Trophoblast cell (in vitro differentiated cells and primary cell): ENCODE measurements at regions not wholly inside any gene's neighbourhood (a gene's known extent, or its start where the extent isn't known, plus 50 kb on each side); places are given as distances from the start of the nearest gene placed in this dataset.

Source experiments
- DNase-seq, 2 donors: peaks; one replicate each; pipeline ENCODE4 v3.0.0-alpha.2; 2016
- H2AFZ ChIP-seq: 2 replicates; pipeline ENCODE4 v1.6.1; 2013; ENCODE audit warnings: low read length, moderate library complexity, mild to moderate bottlenecking; ENCODE audit not compliant: insufficient read depth, poor library complexity
- H2AK5ac ChIP-seq: 2 replicates; pipeline ENCODE4 v1.6.1; 2013; ENCODE audit warnings: mild to moderate bottlenecking, low read length
- H2BK120ac ChIP-seq: 2 replicates; pipeline ENCODE4 v1.6.1; 2013; ENCODE audit warnings: low read length, mild to moderate bottlenecking, moderate library complexity; ENCODE audit not compliant: insufficient read depth, poor library complexity
- H2BK12ac ChIP-seq: 2 replicates; pipeline ENCODE4 v1.6.1; 2013; ENCODE audit warnings: mild to moderate bottlenecking, low read length, moderate library complexity
- H2BK5ac ChIP-seq: 2 replicates; pipeline ENCODE4 v1.6.1; 2013; ENCODE audit warnings: low read length, low read depth, moderate library complexity, mild to moderate bottlenecking; ENCODE audit not compliant: poor library complexity
- H3K14ac ChIP-seq: 2 replicates; pipeline ENCODE4 v1.6.1; 2013; ENCODE audit warnings: mild to moderate bottlenecking, low read length
- H3K18ac ChIP-seq: 2 replicates; pipeline ENCODE4 v1.6.1; 2013; ENCODE audit warnings: mild to moderate bottlenecking, low read length
- H3K23ac ChIP-seq: 2 replicates; pipeline ENCODE4 v1.6.1; 2013; ENCODE audit warnings: low read length
- H3K27ac ChIP-seq: 2 replicates; pipeline ENCODE4 v1.5.1; 2013; ENCODE audit warnings: low read depth, mild to moderate bottlenecking, inconsistent platforms, low read length, moderate library complexity
- H3K27me3 ChIP-seq: 2 replicates; pipeline ENCODE4 v1.6.1; 2013; ENCODE audit warnings: inconsistent platforms, mild to moderate bottlenecking, low read length, moderate library complexity; ENCODE audit not compliant: insufficient read depth
- H3K36me3 ChIP-seq, 2 experiments: 1 replicate in 1 of 2; 2 replicates in 1 of 2; pipeline ENCODE4 v1.6.1; 2013; ENCODE audit warnings: low read length in 2 of 2, mild to moderate bottlenecking in 2 of 2, moderate library complexity in 1 of 2; ENCODE audit not compliant: insufficient read depth in 2 of 2, control insufficient read depth in 1 of 2
- H3K4ac ChIP-seq: 2 replicates; pipeline ENCODE4 v1.6.1; 2013; ENCODE audit warnings: low read depth, mild to moderate bottlenecking, low read length, moderate library complexity
- H3K4me1 ChIP-seq, 2 experiments: 1 replicate in 1 of 2; 2 replicates in 1 of 2; pipeline ENCODE4 v1.6.1; 2013; ENCODE audit warnings: low read length in 2 of 2, mild to moderate bottlenecking in 2 of 2, moderate library complexity in 1 of 2; ENCODE audit not compliant: insufficient read depth in 2 of 2, control insufficient read depth in 1 of 2
- H3K4me2 ChIP-seq: 2 replicates; pipeline ENCODE4 v1.6.1; 2013; ENCODE audit warnings: inconsistent platforms, mild to moderate bottlenecking, low read length, moderate library complexity
- H3K4me3 ChIP-seq: 2 replicates; pipeline ENCODE4 v1.5.1; 2013; ENCODE audit warnings: mild to moderate bottlenecking, low read depth, low read length, inconsistent platforms
- H3K79me1 ChIP-seq: one replicate; pipeline ENCODE4 v1.6.1; 2013; ENCODE audit warnings: low read length
- H3K79me2 ChIP-seq: 2 replicates; pipeline ENCODE4 v1.6.1; 2013; ENCODE audit warnings: low read length, mild to moderate bottlenecking; ENCODE audit not compliant: control insufficient read depth, insufficient read depth, poor library complexity
- H3K9ac ChIP-seq: 2 replicates; pipeline ENCODE4 v1.6.1; 2013; ENCODE audit warnings: mild to moderate bottlenecking, low read length
- H3K9me3 ChIP-seq: 2 replicates; pipeline ENCODE4 v1.6.1; 2013; ENCODE audit warnings: low read depth, mild to moderate bottlenecking, control low read depth, inconsistent platforms, low read length; ENCODE audit not compliant: insufficient read depth
- H4K12ac ChIP-seq: 2 replicates; pipeline ENCODE4 v1.6.1; 2013; ENCODE audit warnings: low read depth, mild to moderate bottlenecking, low read length, moderate library complexity
- H4K8ac ChIP-seq: 2 replicates; pipeline ENCODE4 v1.6.1; 2013; ENCODE audit warnings: low read depth, mild to moderate bottlenecking, low read length, moderate library complexity
- H4K91ac ChIP-seq: one replicate; pipeline ENCODE4 v1.6.1; 2013; ENCODE audit warnings: low read depth, mild to moderate bottlenecking, low read length, moderate library complexity
- WGBS: extraction: QIAGEN DNeasy Blood & Tissue Kit; methylation state at CpG from one replicate; pipeline ENCODE4 v1.1.7; 2013; ENCODE audit warnings: missing lambda C conversion rate; ENCODE audit not compliant: insufficient read length, insufficient coverage; ENCODE audit errors: extremely low coverage; 5-methylcytosine and 5-hydroxymethylcytosine counted together

GRCh38 chr13:81334481-81334880 is 993.6 kb upstream of the SPRY2 start:
- Histone ChIP-seq H2AK5ac (no peak overlapping the region), H3K27me3 (no peaks in the 10 kb centered on the region), H3K9ac (no peak overlapping the region), H4K8ac (no peak overlapping the region), H3K36me3 (no peaks in the 10 kb centered on the region), H3K4me2 (no peak overlapping the region), H2AFZ (no peak overlapping the region), H4K91ac (no peak overlapping the region), H3K23ac (no peak overlapping the region), H3K9me3 (peaks cover 2% of the 10 kb centered on the region), H3K14ac (no peak overlapping the region), H3K79me1 (no peaks in the 10 kb centered on the region), H3K27ac (no peak overlapping the region), H4K12ac (no peak overlapping the region), H3K79me2 (no peaks in the 10 kb centered on the region), H2BK120ac (no peak overlapping the region), H3K18ac (no peak overlapping the region), H3K4me1 (no peaks in the 10 kb centered on the region), H3K4ac (no peak overlapping the region), H2BK12ac (no peak overlapping the region), H2BK5ac (no peak overlapping the region), H3K4me3 (no peak overlapping the region)
- DNase-seq, result no peak
- no CpG with 5 or more reads among the region's 4 CpGs for WGBS

GRCh38 chr13:81326913-81327312 is 986.0 kb upstream of the SPRY2 start:
- H3K18ac ChIP-seq, result no peak overlapping the region
- no peak overlapping the region for H4K8ac ChIP-seq
- H3K23ac ChIP-seq, result no peak overlapping the region
- no peak overlapping the region for H2AFZ ChIP-seq
- H3K4me1 ChIP-seq, result no peaks in the 10 kb centered on the region
- H2AK5ac ChIP-seq, result no peak overlapping the region
- DNase-seq, result no peak
- H2BK12ac ChIP-seq, result no peak overlapping the region
- H3K9ac ChIP-seq, result no peak overlapping the region
- no peaks in the 10 kb centered on the region for H3K27me3 ChIP-seq
- peaks cover 2% of the 10 kb centered on the region for H3K9me3 ChIP-seq
- H4K12ac ChIP-seq, result no peak overlapping the region
- H4K91ac ChIP-seq, result no peak overlapping the region
- no peak overlapping the region for H3K4ac ChIP-seq
- H2BK5ac ChIP-seq, result no peak overlapping the region
- H3K14ac ChIP-seq, result no peak overlapping the region
- no peak overlapping the region for H3K4me2 ChIP-seq
- H3K79me1 ChIP-seq, result no peaks in the 10 kb centered on the region
- no peak overlapping the region for H3K27ac ChIP-seq
- H2BK120ac ChIP-seq, result no peak overlapping the region
- no peak overlapping the region for H3K4me3 ChIP-seq
- H3K36me3 ChIP-seq, result no peaks in the 10 kb centered on the region
- no CpG with 5 or more reads among the region's 1 CpG for WGBS
- H3K79me2 ChIP-seq, result no peaks in the 10 kb centered on the region

- no peak overlapping the region for H2AK5ac ChIP-seq
- H3K23ac ChIP-seq, result no peak overlapping the region
- no CpG with 5 or more reads among the region's 2 CpGs for WGBS
- DNase-seq, result no peak
- no peaks in the 10 kb centered on the region for H3K27me3 ChIP-seq
- no peak overlapping the region for H3K18ac ChIP-seq
- no peak overlapping the region for H3K9ac ChIP-seq
- no peak overlapping the region for H4K12ac ChIP-seq
- H4K8ac ChIP-seq, result no peak overlapping the region
- H2BK5ac ChIP-seq, result no peak overlapping the region
- H3K4me2 ChIP-seq, result no peak overlapping the region
- no peak overlapping the region for H2BK12ac ChIP-seq
- no peak overlapping the region for H2BK120ac ChIP-seq
- no peak overlapping the region for H4K91ac ChIP-seq
- H3K4me1 ChIP-seq, result no peaks in the 10 kb centered on the region
- H3K27ac ChIP-seq, result no peak overlapping the region
- no peaks in the 10 kb centered on the region for H3K79me2 ChIP-seq
- no peak overlapping the region for H3K14ac ChIP-seq
- H3K4ac ChIP-seq, result no peak overlapping the region
- no peaks in the 10 kb centered on the region for H3K36me3 ChIP-seq
- H3K9me3 ChIP-seq, result peaks cover 3% of the 10 kb centered on the region
- no peaks in the 10 kb centered on the region for H3K79me1 ChIP-seq
- no peak overlapping the region for H3K4me3 ChIP-seq
- H2AFZ ChIP-seq, result no peak overlapping the region
Measured at GRCh38 chr13:81320516-81320915, 979.6 kb upstream of the SPRY2 start.

GRCh38 chr13:81319351-81319750 is 978.4 kb upstream of the SPRY2 start:
- Histone ChIP-seq H3K4me3 (no peak overlapping the region), H3K14ac (no peak overlapping the region), H2AK5ac (no peak overlapping the region), H2BK12ac (no peak overlapping the region), H3K27me3 (no peaks in the 10 kb centered on the region), H3K79me1 (no peaks in the 10 kb centered on the region), H3K36me3 (no peaks in the 10 kb centered on the region), H3K4me1 (no peaks in the 10 kb centered on the region), H3K9ac (no peak overlapping the region), H4K12ac (no peak overlapping the region), H4K8ac (no peak overlapping the region), H3K4me2 (no peak overlapping the region), H3K4ac (no peak overlapping the region), H3K23ac (no peak overlapping the region), H3K79me2 (no peaks in the 10 kb centered on the region), H4K91ac (no peak overlapping the region), H2BK120ac (no peak overlapping the region), H3K27ac (no peak overlapping the region), H2BK5ac (no peak overlapping the region), H3K18ac (no peak overlapping the region), H2AFZ (no peak overlapping the region), H3K9me3 (peaks cover 3% of the 10 kb centered on the region)
- no peak for DNase-seq
- no CpG with 5 or more reads among the region's 3 CpGs for WGBS
